Uterus (tissue), 3 donors: ENCODE measurements at regions not wholly inside any gene's neighbourhood (a gene's known extent, or its start where the extent isn't known, plus 50 kb on each side); places are given as distances from the start of the nearest gene placed in this dataset.
"Not testable (repeated sequence)": the region's sequence is repeated elsewhere in the genome, so short reads cannot be mapped to it uniquely, and the experiment has no call there.

Experiments
- DNase-seq, 2 donors: peaks; one replicate each; pipeline ENCODE4 v3.0.0-alpha.2; 2019 to 2020
- H3K27ac ChIP-seq, 2 donors: fragments of 200-600 bp; sonication (generic); 1 replicate in 1 of 2; 2 replicates in 1 of 2; pipeline ENCODE4 v1.5.1; 2016 to 2018
- H3K27me3 ChIP-seq, 2 donors: fragments of 200-600 bp; sonication (generic); one replicate each; pipeline ENCODE4 v1.5.1; 2018 to 2019; ENCODE audit warnings: control low read depth in 1 of 2
- H3K36me3 ChIP-seq, 2 donors: fragments of 200-600 bp; sonication (generic); one replicate each; pipeline ENCODE4 v1.5.1; 2019; ENCODE audit warnings: control low read depth in 1 of 2
- H3K4me1 ChIP-seq, 2 donors: fragments of 200-600 bp; sonication (generic); one replicate each; pipeline ENCODE4 v1.5.1; 2018 to 2019; ENCODE audit warnings: control low read depth in 1 of 2
- H3K4me3 ChIP-seq, 2 donors: fragments of 200-600 bp; sonication (generic); 1 replicate in 1 of 2; 2 replicates in 1 of 2; pipeline ENCODE4 v1.5.1; 2018 to 2019; ENCODE audit warnings: mild to moderate bottlenecking in 1 of 2
- H3K9me3 ChIP-seq, 2 donors: fragments of 200-600 bp; sonication (generic); one replicate each; pipeline ENCODE4 v1.5.1; 2019; ENCODE audit warnings: control low read depth in 1 of 2
- POLR2A ChIP-seq, 2 donors: fragments of 450-650 bp; IDR thresholded peaks; one replicate each; pipeline ENCODE4 v1.6.1; 2016; ENCODE audit warnings: antibody characterized with exemption in 2 of 2, mild to moderate bottlenecking in 1 of 2, moderate library complexity in 1 of 2
- intact Hi-C: fragments of 100-400 bp; cut with DNase I; formaldehyde crosslinking; loops from one replicate; pipeline ENCODE4 v1.15.1; 2023; ENCODE audit warnings: low total_unique reads
- TF ChIP-seq, protein P1 (sequence below), 4 experiments: fragments of 200-600 bp in 2 of 4; fragments of 450-650 bp in 2 of 4; sonication (generic) in 2 of 4; IDR thresholded peaks; one replicate each; pipeline ENCODE4 v1.5.1; 2016 to 2019; ENCODE audit warnings: antibody characterized with exemption in 4 of 4, mild to moderate bottlenecking in 2 of 4, moderate library complexity in 1 of 4
- donor health status: DM: yes; HTN: yes; CAD: no.

DNA sequence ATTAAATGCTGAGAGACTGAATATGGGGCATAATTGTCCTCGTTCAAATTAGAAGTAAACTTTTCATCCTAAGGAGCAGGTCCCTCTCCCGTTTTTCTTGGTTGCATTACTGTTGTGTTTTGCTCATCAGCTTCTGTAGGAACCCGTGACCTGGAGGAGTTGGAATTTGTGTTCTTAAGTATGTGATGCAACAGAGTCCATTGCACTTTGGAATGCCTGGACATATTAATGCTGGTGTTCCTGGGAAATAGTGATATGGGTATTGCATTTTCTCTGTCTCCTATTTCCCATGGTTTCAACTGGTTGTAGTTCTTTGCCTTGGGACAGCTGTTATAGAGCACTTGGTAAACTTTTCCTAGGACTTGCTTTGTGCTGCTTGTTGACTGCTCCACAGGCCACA lies 417.8 kb upstream of the LCORL start:
- no peak for TF ChIP-seq POLR2A (IDR thresholded peaks at IDR 0.05)
- TF ChIP-seq, protein P1, sequence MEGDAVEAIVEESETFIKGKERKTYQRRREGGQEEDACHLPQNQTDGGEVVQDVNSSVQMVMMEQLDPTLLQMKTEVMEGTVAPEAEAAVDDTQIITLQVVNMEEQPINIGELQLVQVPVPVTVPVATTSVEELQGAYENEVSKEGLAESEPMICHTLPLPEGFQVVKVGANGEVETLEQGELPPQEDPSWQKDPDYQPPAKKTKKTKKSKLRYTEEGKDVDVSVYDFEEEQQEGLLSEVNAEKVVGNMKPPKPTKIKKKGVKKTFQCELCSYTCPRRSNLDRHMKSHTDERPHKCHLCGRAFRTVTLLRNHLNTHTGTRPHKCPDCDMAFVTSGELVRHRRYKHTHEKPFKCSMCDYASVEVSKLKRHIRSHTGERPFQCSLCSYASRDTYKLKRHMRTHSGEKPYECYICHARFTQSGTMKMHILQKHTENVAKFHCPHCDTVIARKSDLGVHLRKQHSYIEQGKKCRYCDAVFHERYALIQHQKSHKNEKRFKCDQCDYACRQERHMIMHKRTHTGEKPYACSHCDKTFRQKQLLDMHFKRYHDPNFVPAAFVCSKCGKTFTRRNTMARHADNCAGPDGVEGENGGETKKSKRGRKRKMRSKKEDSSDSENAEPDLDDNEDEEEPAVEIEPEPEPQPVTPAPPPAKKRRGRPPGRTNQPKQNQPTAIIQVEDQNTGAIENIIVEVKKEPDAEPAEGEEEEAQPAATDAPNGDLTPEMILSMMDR (IDR thresholded peaks at IDR 0.05), result no peak
- intact Hi-C loops, result no loop called here

DNA sequence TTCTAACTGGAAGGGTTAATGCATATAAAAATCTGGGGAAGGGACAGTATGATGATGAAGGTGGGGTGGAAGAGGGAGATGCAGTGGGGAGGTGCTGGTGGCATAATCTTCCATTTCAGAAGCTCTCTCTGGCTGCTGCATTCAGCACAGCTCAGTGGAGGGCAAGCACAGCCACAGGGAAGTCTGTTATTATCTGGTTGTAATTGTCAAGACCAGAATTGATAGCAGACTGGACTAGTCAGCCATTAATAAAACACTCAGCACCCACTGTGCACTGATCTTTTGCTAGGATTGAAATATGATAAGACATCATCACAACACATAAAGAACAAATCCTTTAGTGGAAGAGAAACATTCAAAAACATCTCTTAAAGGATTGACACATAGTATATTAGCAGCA lies 414.2 kb upstream of the LCORL start:
- intact Hi-C loops, result no loop called here
- Histone ChIP-seq H3K9me3 (no peaks in the 10 kb centered on the region), H3K4me3 (no peak overlapping the region), H3K36me3 (no peaks in the 10 kb centered on the region), H3K4me1 (no peaks in the 10 kb centered on the region), H3K27me3 (no peaks in the 10 kb centered on the region), H3K27ac (no peak overlapping the region)
- no peak for TF ChIP-seq POLR2A (IDR thresholded peaks at IDR 0.05)
- TF ChIP-seq, protein P1 (IDR thresholded peaks at IDR 0.05), result no peak
- no peak for DNase-seq

More for the DNA sequence above, 417.8 kb upstream of the LCORL start:
- H3K27ac ChIP-seq, result no peak overlapping the region
- no peaks in the 10 kb centered on the region for H3K36me3 ChIP-seq
- no peak for DNase-seq
- no peaks in the 10 kb centered on the region for H3K4me1 ChIP-seq
- H3K4me3 ChIP-seq, result no peak overlapping the region
- H3K9me3 ChIP-seq, result no peaks in the 10 kb centered on the region
- no peaks in the 10 kb centered on the region for H3K27me3 ChIP-seq

DNA sequence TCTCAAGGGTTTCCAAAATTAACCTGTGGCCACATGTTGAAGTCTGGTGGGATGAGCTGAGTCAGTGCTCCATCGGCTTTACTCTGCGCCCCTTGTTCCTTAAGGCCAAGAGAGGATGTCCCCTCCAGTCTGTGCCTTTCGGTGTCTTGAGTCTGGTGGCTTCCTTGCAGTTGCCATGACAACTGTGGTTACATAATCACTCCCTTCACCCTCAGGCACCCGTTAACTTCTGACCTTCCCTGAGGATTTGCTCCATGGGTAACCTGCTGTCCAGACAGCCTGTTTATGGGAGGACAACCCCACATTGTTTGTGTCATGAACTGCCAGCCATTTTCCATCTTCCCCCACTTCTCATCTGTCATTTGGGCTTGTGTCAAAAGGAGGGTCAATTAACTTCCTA lies 401.1 kb upstream of the LCORL start:
- no peaks in the 10 kb centered on the region for H3K9me3 ChIP-seq
- no peak for DNase-seq
- H3K27me3 ChIP-seq, result no peaks in the 10 kb centered on the region
- intact Hi-C loops, result no loop called here
- H3K4me1 ChIP-seq, result no peaks in the 10 kb centered on the region
- H3K36me3 ChIP-seq, result no peaks in the 10 kb centered on the region
- no peak for TF ChIP-seq POLR2A (IDR thresholded peaks at IDR 0.05)
- TF ChIP-seq, protein P1 (IDR thresholded peaks at IDR 0.05), result no peak
- no peak overlapping the region for H3K4me3 ChIP-seq
- no peak overlapping the region for H3K27ac ChIP-seq

DNA sequence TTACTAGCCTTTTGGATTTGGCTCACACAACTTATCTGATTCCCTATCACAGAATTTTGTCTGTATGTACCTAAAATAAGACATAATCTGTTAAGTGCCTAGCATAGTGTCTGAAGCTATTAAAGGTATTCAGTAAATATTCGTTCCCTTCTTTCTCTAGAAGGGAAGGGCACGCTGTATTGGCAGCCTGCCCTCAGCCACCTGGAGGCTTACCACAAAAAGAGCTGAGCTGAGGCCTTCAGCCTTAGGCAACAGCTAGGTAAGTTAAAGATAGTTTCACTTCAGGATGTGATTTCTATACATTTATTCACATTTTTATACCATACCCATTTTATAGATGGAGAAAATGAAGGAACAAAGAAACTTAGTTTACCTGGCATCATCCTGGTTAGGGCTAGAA lies 400.0 kb upstream of the LCORL start:
- DNase-seq, result no peak
- no peak overlapping the region for H3K27ac ChIP-seq
- no peak overlapping the region for H3K4me3 ChIP-seq
- no peak for TF ChIP-seq POLR2A (IDR thresholded peaks at IDR 0.05)
- TF ChIP-seq, protein P1 (IDR thresholded peaks at IDR 0.05), result no peak
- no peaks in the 10 kb centered on the region for H3K36me3 ChIP-seq
- no peaks in the 10 kb centered on the region for H3K4me1 ChIP-seq
- no peaks in the 10 kb centered on the region for H3K27me3 ChIP-seq
- intact Hi-C loops, result no loop called here
- H3K9me3 ChIP-seq, result no peaks in the 10 kb centered on the region

DNA sequence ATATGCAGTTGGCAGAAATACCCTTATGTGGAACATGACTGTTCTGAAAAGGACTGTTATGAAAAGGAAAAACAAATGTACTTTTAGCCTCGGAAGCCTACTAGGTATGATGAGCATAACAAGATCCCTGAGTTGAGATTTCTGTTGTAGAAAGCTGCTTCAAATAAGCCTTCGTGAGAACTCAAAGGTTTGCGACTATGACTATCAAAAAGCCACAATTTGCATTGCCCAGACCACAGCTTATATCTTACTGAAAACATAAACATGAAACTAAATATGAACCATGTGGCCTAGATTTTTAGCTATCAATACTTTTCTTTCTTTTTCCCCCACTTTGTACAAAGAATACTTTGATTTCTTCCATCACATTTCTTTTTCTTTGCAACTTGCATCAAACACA lies 398.2 kb upstream of the LCORL start:
- H3K27me3 ChIP-seq, result no peaks in the 10 kb centered on the region
- intact Hi-C loops, result no loop called here
- DNase-seq, result no peak
- H3K9me3 ChIP-seq, result no peaks in the 10 kb centered on the region
- TF ChIP-seq POLR2A (IDR thresholded peaks at IDR 0.05), result no peak
- TF ChIP-seq, protein P1 (IDR thresholded peaks at IDR 0.05), result no peak
- no peaks in the 10 kb centered on the region for H3K4me1 ChIP-seq
- H3K27ac ChIP-seq, result no peak overlapping the region
- no peaks in the 10 kb centered on the region for H3K36me3 ChIP-seq
- no peak overlapping the region for H3K4me3 ChIP-seq

DNA sequence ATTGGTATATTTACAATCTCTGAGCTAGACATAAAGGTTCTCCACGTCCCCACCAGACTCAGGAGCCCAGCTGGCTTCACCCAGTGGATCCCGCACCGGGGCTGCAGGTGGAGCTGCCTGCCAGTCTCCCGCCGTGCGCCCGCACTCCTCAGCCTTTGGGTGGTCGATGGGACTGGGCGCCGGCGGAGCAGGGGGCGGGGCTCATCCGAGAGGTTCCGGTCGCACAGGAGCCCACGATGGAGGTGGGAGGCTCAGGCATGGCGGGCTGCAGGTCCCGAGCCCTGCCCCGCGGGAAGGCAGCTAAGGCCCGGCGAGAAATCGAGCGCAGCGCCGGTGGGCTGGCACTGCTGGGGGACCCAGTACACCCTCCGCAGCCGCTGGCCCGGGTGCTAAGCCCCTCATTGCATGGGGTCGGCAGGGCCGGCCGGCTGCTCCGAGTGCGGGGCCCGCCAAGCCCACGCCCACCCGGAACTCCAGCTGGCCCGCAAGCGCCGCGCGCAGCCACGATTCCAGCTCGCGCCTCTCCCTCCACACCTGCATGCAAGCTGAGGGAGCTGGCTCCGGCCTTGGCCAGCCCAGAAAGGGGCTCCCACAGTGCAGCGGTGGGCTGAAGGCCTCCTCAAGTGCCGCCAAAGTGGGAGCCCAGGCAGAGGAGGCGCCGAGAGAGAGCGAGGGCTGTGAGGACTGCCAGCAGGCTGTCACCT lies 396.8 kb upstream of the LCORL start:
- H3K4me1 ChIP-seq, DNase-seq, intact Hi-C loops, H3K4me3 ChIP-seq, H3K36me3 ChIP-seq, H3K9me3 ChIP-seq, H3K27ac ChIP-seq, H3K27me3 ChIP-seq: not testable (repeated sequence)

DNA sequence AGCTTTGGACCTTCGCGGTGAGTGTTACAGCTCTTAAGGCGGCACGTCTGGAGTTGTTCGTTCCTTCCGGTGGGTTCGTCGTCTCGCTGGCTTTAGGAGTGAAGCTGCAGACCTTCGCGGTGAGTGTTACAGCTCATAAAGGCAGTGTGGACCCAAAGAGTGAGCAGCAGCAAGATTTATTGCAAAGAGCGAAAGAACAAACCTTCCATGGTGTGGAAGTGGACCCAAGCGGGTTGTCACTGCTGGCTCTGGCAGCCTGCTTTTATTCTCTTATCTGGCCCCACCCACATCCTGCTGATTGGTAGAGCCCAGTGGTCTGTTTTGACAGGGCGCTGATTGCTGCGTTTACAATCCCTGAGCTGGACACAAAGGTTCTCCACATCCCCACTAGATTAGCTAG lies 396.1 kb upstream of the LCORL start:
- H3K27ac ChIP-seq, H3K36me3 ChIP-seq, H3K9me3 ChIP-seq, intact Hi-C loops, H3K27me3 ChIP-seq, H3K4me1 ChIP-seq, DNase-seq, H3K4me3 ChIP-seq: not testable (repeated sequence)
